ENCODE measurements at regions not wholly inside any gene's neighbourhood (a gene's known extent, or its start where the extent isn't known, plus 50 kb on each side); places are given as distances from the start of the nearest gene placed in this dataset.

DNA sequence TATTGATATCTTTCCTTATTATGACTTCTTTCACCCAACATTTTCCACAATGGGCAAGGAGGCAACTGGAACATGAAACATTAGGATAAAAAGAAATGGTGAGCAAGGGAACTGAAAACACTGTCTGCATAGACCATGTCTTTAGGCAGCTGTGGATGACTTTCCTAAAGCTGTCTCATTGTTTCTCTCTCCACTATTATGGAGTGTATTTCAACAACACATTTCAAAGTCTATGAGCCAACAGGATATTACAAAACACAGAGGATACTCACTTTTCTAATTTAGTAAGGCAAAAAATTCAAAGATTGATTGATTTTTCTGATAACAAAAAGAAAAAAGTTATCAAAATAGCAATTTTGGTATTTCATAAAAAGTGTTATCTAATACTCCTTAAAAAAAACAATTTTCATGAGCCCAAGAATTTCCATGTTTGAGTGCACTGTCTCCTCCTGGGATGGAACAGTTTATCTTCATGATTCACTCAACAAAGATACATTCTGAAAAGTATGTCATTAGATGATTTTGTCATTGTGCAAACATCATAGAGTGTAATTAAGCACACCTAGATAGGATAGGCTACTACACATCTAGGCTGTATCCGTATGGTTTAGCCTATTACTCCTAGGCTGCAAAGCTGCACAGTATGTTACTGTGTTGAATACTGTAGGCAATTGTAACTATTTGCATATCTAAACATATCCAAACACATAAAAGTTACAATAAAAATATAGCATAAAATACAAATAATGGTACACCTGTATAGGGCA is 1568.4 kb downstream of the SLITRK5 start:
- no peak for DNase-seq

DNA sequence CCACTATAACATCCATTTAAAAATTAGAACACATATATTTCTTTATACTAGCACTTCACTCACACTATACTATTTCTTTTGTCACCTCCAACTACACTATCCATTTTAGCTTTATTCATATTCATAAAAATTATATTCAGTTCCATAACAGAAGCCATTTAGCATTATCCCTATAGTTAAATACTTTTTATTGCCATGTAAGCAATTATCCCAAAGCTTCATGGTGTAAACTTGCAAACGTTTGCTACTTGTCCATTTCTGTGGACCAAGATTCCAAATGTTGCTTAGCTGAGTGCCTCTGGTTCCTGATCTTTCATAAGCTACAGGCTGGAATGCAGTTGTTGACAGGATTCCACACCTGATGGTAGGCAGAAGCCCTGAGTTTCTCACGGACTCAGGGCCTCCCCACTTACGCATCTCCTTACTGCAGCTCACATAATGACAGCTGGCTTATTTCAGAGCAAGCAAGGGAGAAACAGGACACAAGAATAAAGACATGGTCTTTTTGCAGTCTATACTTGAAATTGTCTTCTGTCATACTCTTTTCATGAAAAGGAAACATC is 1584.8 kb downstream of the SLITRK5 start:
- DNase-seq = no peak

DNA sequence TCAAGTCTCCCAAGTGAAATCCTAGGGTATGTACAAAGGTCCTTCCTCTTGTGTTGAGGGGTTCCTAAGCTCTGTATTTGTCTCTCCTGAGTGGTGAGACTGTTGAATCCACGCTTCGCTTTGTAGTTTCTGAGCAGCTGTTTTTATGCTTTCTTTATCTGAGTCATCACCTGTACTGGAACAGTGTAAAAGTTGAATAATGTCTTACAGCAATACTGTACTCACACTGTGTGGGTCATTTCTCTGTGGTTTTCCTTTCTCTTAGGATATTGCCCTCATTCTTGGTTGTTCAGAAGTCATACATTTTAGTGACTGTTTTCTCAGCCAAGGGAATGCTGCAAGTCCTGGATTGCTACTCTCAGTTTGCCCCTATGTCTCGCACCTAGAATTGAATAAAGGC is 1596.6 kb downstream of the SLITRK5 start:
- no peak for DNase-seq

DNA sequence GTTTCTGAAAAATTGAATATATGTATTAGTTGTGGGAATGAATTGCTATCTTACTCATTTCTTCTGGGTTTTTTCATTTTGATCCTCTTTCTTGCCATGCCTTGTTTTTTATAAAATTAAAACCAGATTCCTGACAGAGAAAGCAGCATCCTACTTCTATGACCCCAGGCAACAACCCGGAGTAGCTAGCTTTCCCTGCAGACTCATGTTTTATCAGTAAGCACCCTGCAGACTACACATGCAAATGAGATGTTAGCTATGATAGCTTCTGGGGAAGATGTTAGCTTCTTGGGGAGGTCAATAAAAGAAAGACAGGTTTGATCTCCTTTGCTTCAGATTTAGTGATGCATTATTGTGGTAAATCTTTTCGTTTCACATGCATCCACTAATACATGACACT is 1598.6 kb downstream of the SLITRK5 start:
- no peak for DNase-seq

DNA sequence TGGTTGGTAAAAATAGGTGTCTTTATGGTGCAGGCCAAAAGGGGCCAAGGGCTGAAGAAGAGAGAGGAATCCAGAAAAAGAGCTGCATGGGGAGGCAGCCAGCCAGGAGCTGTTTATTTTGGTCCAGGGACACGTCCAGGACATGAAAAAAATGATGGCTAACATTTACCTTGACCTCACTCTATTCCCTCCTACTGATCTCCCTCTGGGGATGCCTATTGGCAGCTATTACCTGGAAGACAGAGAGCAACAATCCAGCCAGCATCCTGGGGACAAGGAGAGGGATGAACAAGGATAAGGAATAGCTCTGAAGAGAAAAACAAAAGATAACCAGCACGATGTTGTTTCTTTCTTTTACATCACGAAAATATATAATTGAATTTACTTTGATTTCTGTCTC is 1599.6 kb downstream of the SLITRK5 start:
- DNase-seq = no peak

DNA sequence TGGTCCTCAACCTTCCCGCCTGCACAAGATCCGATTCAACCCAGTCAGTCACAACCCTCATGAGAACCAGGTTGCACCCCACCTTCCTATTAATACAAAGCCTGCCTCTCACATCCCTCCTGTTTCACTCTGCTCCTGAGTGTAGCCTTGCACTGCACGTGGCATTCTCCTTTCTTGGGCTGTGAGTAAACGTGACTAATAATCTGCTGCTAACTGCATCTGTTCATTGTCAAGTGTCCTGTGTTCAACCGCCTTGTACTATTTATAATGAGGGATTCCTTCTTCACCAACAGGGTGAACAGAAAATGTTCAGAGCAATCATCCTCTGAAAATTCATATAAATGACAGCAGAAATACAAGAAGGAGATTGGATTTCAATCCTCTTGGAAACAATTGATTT is 1608.2 kb downstream of the SLITRK5 start:
- DNase-seq = no peak

DNA sequence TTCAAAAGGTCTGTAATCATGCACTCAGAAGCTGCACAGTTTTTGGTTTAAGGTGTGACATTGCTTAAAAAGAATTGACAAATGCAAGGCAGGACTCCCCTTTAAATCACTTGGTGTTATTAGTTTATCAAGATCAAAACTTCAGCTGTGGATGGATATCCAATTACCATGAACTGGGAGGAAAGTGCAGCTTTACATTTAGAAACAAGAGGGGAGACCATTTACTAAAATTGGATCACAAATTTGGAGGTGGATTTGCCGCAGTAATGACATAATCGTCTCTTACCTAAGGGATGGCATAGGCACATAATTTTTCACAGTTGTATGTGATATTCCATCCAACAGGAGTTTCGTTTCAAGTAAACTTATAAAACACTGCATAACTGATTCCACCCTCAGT is 1610.2 kb downstream of the SLITRK5 start:
- no peak for DNase-seq

GRCh38 chr13:89282241-89282640 is 1611.1 kb downstream of the SLITRK5 start:
- no peak for DNase-seq

- DNase-seq = no peak
These were observed 1616.2 kb downstream of the SLITRK5 start for GRCh38 chr13:89287381-89287780.

DNA sequence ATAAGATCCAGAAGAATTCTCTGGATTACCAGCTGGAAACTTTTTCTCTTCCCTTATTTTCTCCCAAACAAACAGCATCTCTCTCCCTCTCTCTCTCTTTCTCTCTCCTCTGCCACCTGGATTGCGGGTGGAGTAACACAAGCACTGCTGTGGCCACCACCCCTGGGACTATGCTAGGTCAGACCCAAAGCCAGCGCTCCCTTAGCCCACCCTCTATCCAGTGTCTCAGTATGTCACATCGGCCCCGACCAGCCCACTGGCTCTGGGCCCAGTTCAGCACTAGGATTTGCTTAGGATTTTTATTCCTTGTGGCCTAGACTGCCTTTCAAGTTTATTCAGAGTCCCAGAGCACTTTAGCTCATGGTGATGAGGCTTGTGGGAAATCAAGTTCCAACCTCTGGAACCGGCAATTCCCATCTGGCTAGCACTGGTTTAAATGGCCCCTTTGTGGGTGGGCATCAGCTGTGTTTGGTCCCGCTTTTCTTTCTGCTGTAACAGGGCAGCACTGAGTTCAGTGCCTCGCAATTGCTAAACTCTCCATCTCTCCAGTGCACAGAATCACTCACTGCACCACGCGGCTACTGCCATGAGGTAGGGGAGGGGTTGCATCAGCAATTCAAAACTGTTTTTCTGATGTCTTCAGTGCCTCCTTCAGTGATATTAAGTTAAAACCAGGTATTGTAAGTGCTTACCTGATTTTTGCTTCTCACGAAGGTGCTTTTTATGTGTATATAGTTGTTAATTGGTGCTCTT is 1623.1 kb downstream of the SLITRK5 start:
- no peak for DNase-seq

DNA sequence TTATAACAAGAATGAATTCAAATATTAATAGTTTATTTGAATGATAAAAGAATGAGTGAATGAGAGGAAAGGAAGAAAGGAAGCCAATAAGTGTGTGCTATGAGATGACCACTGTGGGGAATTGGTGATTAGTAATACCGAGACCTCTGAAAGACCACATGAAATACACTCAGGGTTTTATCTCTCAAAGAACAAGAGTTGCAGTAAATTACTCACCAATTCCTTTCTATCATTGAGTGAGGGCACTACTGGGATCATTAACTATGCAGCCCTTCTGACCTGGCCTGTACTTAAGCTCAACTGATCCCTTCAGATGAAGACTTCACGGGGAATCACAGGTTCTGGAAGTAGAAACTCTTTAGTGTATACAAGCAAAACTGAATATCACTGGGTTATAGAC is 1636.1 kb downstream of the SLITRK5 start:
- DNase-seq = no peak

DNA sequence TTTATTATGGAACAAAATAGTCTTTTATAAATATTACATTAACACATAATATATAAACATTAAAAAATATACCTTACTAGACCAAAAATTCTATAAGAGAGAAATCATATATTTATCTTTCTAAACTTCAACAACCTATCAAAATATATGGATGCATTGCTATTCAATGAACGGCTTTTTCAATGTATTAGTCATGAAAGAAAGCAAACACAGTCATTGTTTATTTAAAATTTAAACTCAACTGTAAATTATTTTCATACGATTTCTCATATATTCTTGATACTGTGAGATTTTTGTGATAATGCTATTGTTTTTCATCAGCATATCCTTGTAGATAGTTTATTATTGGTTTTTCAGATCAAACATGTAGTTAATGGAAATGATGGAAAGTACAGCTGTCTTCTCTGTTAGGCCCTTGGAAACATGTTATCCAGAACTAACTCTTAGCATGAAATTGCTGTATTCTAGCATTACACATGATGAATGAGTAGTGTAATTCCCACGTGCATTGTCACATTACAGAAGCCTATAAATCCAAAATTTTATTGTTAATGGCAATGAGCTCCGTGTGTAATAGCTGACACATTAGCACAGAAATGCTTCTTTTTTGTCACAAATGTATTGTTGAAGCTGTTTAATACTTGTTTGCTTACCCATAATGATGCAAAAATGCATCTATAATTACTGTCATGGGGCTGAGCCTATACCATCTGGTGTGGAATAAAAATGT is 1639.9 kb downstream of the SLITRK5 start:
- no peak for DNase-seq

DNA sequence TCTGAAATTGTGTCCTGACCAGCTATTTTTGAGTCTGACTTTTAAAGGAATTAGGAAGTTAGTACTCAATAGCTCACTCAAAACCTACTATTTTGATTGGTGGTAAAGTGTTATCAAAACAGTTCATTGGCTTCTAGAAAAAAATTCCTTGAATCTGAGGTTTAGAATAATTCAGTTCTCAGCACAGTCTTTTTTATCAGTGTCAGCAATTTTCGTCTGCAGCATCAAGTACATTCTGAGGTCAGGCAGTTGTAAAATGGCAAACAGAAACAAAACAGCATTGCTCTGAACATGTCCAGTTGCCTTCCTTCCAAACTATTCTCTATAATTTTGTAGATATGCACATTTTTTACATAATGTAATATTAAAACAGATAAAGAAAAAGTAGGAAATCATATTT is 1644.1 kb downstream of the SLITRK5 start:
- DNase-seq = no peak

DNA sequence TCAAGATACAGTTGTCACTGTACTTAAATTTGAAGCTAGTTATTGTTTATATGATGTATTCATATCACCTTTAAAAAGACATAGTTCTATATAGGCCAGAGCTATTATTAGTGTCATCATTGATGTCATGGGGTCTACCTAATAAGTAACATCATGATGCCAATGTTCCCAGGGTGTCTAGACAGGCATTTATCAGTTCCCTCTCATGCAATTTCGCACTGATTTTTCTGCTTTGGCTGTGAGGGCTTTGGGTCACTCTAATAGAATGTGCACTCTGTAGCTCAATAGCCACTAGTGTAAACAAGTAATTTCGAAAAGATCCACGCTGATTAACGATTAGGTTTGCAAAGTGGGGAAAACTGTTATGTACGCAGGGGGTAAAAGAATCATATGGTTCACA is 1651.3 kb downstream of the SLITRK5 start:
- DNase-seq = no peak

- DNase-seq = no peak
These were observed 1653.4 kb downstream of the SLITRK5 start for GRCh38 chr13:89324582-89324981.

DNA sequence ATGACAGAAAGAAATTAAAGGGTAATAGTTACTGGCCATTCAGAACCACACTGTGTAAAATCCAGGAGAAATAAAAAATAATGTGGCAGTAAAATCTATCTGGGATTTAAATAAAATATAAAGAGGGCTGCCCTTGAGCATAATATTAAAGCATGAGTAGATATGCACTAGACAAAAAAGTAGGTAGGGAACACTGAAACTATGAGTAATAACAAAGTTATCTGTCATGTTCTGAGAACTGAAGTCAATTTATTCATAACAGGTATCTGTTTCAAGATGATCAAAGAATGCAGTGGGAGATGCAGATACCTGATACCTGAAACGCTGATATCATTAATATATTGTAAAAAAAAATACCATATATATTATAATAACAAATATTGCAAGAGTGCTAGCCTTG is 1672.0 kb downstream of the SLITRK5 start:
- DNase-seq = no peak

DNA sequence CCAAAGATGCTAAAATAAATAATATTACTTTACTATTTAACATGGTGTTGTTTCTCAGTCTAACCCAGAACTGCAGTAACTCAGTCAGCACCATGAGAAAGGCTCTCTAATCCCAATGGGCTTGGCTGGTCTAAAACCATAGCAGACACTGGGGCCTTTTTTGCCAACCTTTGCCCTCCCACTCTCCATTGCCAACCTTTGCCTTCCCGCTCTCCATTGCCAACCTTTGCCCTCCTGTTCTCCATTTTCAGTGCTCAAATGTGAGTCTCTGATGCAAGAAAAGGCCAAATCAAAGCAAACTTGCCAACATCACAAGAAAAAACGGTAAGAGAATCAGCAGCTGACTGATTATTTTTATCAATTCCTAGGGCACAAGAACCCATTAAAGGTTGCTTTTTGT is 1681.2 kb downstream of the SLITRK5 start:
- DNase-seq = no peak

DNA sequence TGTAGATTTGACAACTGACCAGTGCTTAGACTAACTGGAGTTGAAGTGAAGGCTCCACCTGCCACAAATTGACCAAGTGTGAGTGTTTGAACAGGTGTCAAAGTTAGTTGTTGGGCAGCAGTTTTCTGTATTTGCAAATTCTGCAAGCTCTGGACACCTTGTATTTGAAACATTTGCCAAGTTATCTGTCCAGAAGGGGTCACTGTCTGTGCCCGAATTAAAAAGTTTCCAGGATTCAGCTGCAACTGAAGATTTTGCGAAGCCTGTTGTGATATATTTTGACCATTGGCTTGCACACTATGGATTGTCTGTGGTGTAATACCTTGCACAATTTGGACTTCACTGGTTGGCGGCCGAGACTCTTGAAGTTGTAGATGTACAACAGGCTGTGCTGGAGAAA is 1690.7 kb downstream of the SLITRK5 start:
- DNase-seq = no peak

DNA sequence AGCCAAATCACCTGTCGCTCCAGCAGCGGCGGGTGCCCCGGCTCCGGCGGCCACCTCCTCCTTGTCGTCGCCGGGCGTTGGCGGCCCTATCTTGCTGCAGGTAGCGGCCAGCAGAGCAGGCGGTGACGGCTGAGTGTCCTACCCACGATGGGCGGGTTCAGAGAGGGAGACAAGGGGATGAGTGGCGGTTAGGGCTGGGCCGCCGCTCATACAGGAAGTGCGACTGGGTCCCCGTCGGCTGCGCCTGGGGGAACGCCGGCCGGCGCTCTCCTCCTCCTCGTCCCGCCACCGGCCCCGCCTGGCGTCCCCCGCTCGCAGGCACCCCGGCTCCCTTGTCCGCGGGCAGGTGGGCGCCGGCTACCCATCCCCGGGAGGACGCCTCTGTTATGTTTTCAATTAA is 1692.0 kb downstream of the SLITRK5 start:
- DNase-seq = no peak

GRCh38 chr13:89372193-89372592 is 1701.0 kb downstream of the SLITRK5 start:
- DNase-seq = no peak

DNA sequence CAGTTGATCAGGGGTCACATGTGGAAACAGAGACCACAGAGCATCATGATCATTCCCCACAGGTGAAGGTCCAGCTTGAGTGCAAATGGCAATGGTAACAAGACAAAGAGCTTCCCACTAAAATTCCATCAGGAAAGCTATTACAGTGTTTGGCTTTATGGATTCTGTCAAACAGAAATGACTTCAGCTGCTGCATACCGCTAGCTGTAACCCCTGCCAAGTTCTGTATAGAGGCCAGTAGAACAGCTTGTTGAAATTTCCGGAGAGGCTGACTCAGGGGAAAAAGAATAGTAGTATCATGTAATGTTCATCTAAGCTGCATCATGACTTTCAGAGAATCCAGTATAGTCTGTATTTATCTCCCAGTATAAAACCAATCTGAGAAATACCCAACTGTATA is 1704.7 kb downstream of the SLITRK5 start:
- no peak for DNase-seq

DNA sequence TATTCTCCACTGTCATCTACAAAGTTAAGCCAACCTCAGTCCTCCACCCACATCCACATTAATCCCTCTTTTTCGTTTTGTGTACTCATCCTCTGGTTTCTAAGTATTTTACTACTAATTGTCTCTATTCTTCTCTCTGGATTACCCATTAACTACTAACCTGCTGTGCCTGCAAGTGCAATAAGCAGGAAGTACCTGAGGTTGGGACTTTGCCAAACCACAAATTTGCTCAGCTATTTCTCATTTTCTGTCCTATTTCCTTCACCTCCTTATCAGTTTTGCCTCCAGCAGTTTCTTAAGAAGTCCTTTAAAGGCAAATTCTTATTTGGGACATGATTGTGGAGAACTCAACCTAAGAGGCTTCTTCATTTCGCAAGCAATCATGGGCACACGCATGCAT is 1708.9 kb downstream of the SLITRK5 start:
- no peak for DNase-seq

GRCh38 chr13:89382981-89383380 is 1711.8 kb downstream of the SLITRK5 start:
- no peak for DNase-seq

- DNase-seq = no peak
These were observed 1712.7 kb downstream of the SLITRK5 start for GRCh38 chr13:89383891-89384290.

Measured in hippocampal formation (tissue), 2 donors.